Neutrophil (primary cell): ENCODE measurements at regions not wholly inside any gene's neighbourhood (a gene's known extent, or its start where the extent isn't known, plus 50 kb on each side); places are given as distances from the start of the nearest gene placed in this dataset.

Source experiments
- H3K27ac ChIP-seq: fragments of 200-600 bp; sonication (generic); 2 replicates; pipeline ENCODE4 v1.5.1; 2016; ENCODE audit warnings: mild to moderate bottlenecking, moderate library complexity
- H3K27me3 ChIP-seq: fragments of 200-600 bp; sonication (generic); 2 replicates; pipeline ENCODE4 v1.6.0; 2016; ENCODE audit warnings: mild to moderate bottlenecking
- H3K36me3 ChIP-seq: fragments of 200-600 bp; sonication (generic); 2 replicates; pipeline ENCODE4 v1.5.1; 2017
- H3K4me1 ChIP-seq, 2 experiments: fragments of 200-600 bp in 1 of 2; sonication (generic) in 1 of 2; 1 replicate in 1 of 2; 2 replicates in 1 of 2; pipeline versions ENCODE4 v1.5.1 to v1.6.1; 2013 to 2016; ENCODE audit warnings: low read depth in 1 of 2, low read length in 1 of 2, mild to moderate bottlenecking in 1 of 2, moderate library complexity in 1 of 2; ENCODE audit not compliant: control insufficient read depth in 1 of 2, insufficient read depth in 1 of 2
- H3K4me3 ChIP-seq, 2 experiments: fragments of 200-600 bp in 1 of 2; sonication (generic) in 1 of 2; 1 replicate in 1 of 2; 2 replicates in 1 of 2; pipeline ENCODE4 v1.5.1; 2013 to 2016; ENCODE audit warnings: low read depth in 1 of 2, low read length in 1 of 2, mild to moderate bottlenecking in 1 of 2, moderate library complexity in 1 of 2
- H3K9me3 ChIP-seq: fragments of 200-600 bp; sonication (generic); 2 replicates; pipeline ENCODE4 v1.5.1; 2016
- TF ChIP-seq, protein P1 (sequence below): fragments of 200-600 bp; sonication (generic); IDR thresholded peaks from 2 replicates; pipeline ENCODE4 v1.5.1; 2016; ENCODE audit warnings: antibody characterized with exemption

GRCh38 chr6:228881-229651 is 63.2 kb upstream of the DUSP22 start:
- peaks cover 12 to 13% of the 10 kb centered on the region in 2 experiments for H3K4me1 ChIP-seq
- TF ChIP-seq, protein P1, sequence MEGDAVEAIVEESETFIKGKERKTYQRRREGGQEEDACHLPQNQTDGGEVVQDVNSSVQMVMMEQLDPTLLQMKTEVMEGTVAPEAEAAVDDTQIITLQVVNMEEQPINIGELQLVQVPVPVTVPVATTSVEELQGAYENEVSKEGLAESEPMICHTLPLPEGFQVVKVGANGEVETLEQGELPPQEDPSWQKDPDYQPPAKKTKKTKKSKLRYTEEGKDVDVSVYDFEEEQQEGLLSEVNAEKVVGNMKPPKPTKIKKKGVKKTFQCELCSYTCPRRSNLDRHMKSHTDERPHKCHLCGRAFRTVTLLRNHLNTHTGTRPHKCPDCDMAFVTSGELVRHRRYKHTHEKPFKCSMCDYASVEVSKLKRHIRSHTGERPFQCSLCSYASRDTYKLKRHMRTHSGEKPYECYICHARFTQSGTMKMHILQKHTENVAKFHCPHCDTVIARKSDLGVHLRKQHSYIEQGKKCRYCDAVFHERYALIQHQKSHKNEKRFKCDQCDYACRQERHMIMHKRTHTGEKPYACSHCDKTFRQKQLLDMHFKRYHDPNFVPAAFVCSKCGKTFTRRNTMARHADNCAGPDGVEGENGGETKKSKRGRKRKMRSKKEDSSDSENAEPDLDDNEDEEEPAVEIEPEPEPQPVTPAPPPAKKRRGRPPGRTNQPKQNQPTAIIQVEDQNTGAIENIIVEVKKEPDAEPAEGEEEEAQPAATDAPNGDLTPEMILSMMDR, result no peak
- H3K27me3 ChIP-seq, result peaks cover 11% of the 10 kb centered on the region
- H3K36me3 ChIP-seq, result no peaks in the 10 kb centered on the region
- H3K4me3 ChIP-seq, result no peak overlapping the region
- H3K27ac ChIP-seq, result no peak overlapping the region
- H3K9me3 ChIP-seq, result no peaks in the 10 kb centered on the region

DNA sequence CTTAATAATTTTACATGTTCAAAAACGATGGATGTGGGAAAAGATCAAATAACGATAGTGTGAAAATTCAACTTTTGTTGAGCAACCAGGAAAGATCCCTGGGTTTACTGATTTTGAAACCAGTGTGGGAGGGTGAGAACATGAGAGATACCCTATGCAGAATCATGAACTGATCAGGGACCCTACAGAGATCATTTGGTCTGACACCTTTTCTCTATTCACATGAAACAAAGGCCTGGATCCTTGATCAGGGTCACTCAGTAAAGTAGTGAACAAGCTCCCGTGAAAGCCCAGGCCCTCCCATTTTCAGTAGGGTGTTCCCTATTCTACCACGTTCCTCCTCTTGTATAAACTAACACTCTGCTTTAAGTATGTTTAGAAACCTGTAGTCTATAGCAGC is 60.5 kb upstream of the DUSP22 start:
- TF ChIP-seq, protein P1, result no peak
- Histone ChIP-seq H3K27ac (no peak overlapping the region), H3K4me3 (no peak overlapping the region), H3K4me1 (peaks cover 0 to 3% of the 10 kb centered on the region in 2 experiments), H3K36me3 (no peaks in the 10 kb centered on the region), H3K27me3 (no peaks in the 10 kb centered on the region), H3K9me3 (no peaks in the 10 kb centered on the region)

DNA sequence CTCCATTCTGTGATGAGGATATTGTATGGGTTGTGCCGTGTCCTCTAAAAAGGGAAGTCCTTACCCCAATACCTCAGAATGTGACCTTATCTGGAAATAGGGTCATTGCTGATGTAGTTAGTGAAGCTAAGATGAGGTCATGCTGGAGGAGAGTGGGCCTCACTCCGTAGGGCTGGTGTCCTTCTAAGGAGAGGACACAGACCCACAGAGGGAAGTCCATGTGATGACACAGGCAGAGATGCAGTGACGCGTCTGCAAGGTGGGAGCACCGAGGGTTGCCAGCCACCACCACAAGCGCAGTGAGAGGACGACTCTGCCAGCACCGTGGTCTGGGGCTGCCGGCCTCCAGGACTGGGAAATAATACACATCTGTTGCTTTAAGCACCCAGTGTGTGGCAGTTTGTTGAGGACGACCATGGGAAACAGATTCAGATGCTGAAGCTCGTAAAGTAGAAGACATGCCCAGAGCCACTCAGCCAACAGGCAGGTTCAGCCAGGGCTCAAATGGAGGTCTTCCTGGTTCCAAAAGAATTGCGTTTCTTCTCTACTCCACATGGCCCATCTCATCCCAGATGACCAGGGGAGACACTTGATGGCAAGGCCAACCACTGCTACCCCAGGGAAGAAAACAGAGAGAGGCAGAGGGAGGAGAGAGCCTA is 59.2 kb upstream of the DUSP22 start:
- Histone ChIP-seq H3K36me3 (no peaks in the 10 kb centered on the region), H3K9me3 (no peaks in the 10 kb centered on the region), H3K27me3 (no peaks in the 10 kb centered on the region), H3K27ac (no peak overlapping the region), H3K4me3 (no peak overlapping the region), H3K4me1 (peaks cover 0 to 3% of the 10 kb centered on the region in 2 experiments)
- TF ChIP-seq, protein P1, result no peak

DNA sequence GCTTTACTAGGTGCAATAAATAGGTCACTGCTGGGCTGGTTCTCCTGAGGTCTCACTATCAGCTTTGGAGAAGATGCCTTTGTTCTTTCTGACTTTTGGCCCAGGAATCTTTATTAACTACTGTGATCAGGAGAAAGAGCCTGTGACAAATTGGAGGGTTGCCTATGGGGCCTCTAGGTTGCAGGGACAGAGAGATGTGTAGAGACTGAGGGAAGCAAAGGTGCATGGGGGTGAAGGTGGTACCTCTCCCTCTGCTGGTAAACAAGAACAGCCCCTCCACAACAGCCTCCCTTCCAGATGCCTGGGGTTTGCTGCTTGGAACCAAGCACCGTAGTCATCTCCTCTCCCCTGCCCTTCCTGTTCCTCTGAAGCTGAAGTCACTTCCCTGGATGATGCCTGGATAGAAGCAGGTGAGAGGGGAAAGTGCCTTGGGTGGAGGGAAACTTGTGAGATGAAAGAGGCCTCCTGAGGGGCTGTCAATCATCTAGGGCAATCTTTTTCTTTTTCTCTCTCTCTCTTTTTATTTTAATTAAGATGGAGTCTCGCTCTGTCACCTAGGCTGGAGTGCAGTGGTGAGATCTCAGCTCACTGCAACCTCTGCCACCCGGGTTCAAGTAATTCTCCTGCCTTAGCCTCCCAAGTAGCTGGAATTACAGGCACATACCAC is 57.4 kb upstream of the DUSP22 start:
- Histone ChIP-seq H3K9me3 (no peaks in the 10 kb centered on the region), H3K27me3 (no peaks in the 10 kb centered on the region), H3K4me3 (no peak overlapping the region), H3K4me1 (peaks cover 0 to 3% of the 10 kb centered on the region in 2 experiments), H3K36me3 (no peaks in the 10 kb centered on the region), H3K27ac (no peak overlapping the region)
- TF ChIP-seq, protein P1, result no peak

DNA sequence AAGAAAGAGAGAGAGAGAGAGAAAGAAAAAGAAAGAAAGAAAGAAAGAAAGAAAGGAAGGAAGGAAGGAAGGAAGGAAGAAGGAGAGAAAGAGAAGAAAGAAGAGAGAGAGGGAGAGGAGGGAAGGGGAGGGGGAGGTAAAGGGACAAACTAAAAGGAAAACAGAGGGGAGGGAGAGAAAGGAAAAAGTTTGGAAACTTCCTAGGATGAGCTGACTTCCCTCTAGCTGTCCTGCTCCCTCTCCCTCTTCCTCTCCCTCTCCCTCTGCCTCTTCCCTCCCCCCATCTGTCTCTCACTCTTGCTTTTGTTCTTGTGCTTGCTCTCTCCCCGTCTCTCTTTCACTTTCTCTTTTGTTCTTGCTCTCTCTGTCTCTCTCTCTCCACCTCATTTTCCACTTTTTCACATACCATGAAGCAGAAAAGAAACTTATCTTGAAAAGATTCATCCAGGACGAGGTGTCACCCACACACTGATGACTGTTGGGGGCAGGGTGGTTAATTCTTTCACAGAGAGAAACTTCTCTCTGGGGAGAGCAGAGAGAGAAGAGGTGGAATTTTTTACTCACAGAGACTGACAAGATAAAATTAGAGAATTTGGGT is 56.4 kb upstream of the DUSP22 start:
- no peak overlapping the region for H3K4me3 ChIP-seq
- no peak overlapping the region for H3K27ac ChIP-seq
- no peaks in the 10 kb centered on the region for H3K36me3 ChIP-seq
- H3K27me3 ChIP-seq, result no peaks in the 10 kb centered on the region
- TF ChIP-seq, protein P1, result no peak
- peaks cover 0 to 3% of the 10 kb centered on the region in 2 experiments for H3K4me1 ChIP-seq
- H3K9me3 ChIP-seq, result no peaks in the 10 kb centered on the region
